Upper lobe of left lung (tissue), 6 donors: ENCODE measurements at regions not wholly inside any gene's neighbourhood (a gene's known extent, or its start where the extent isn't known, plus 50 kb on each side); places are given as distances from the start of the nearest gene placed in this dataset.
A peak's percentile ranks its signal among the peaks of the same experiment; 100 is the strongest.

Source experiments
- ATAC-seq, 2 donors: fragments of 200-7000 bp; cut with Tn5 transposase; one replicate each; pipeline ENCODE4 v1.9.1; 2022; ENCODE audit warnings: mild to moderate bottlenecking in 2 of 2, moderate library complexity in 2 of 2; ENCODE audit not compliant: low FRiP score in 2 of 2
- DNase-seq, 2 donors: peaks; one replicate each; pipeline ENCODE4 v3.0.0-alpha.2; 2019 to 2020
- H3K27ac ChIP-seq, 4 donors: fragments of 200-600 bp; sonication (generic); one replicate each; pipeline ENCODE4 v1.5.1; 2016 to 2019
- H3K27me3 ChIP-seq, 4 donors: fragments of 200-600 bp; sonication (generic); one replicate each; pipeline ENCODE4 v1.5.1; 2017 to 2019
- H3K36me3 ChIP-seq, 4 donors: fragments of 200-600 bp; sonication (generic); one replicate each; pipeline ENCODE4 v1.5.1; 2016 to 2019
- H3K4me1 ChIP-seq, 4 donors: fragments of 200-600 bp; sonication (generic); one replicate each; pipeline ENCODE4 v1.5.1; 2018 to 2019
- H3K4me3 ChIP-seq, 4 donors: fragments of 200-600 bp; sonication (generic); one replicate each; pipeline ENCODE4 v1.5.1; 2017 to 2019; ENCODE audit warnings: mild to moderate bottlenecking in 2 of 4, moderate library complexity in 1 of 4
- H3K9me3 ChIP-seq, 4 donors: fragments of 200-600 bp; sonication (generic); one replicate each; pipeline ENCODE4 v1.5.1; 2018 to 2019
- EP300 ChIP-seq, 4 donors: sonication (generic); formaldehyde crosslinking; IDR thresholded peaks; one replicate each; pipeline ENCODE4 v1.5.1; 2017; ENCODE audit warnings: antibody characterized with exemption in 4 of 4, control low read depth in 2 of 4
- POLR2A ChIP-seq, 4 donors: fragments of 450-650 bp; IDR thresholded peaks; one replicate each; pipeline ENCODE4 v1.5.1; 2016 to 2017; ENCODE audit warnings: antibody characterized with exemption in 4 of 4, mild to moderate bottlenecking in 2 of 4
- POLR2AphosphoS5 ChIP-seq, 2 donors: sonication (generic); formaldehyde crosslinking; IDR thresholded peaks; one replicate each; pipeline ENCODE4 v1.5.1; 2017; ENCODE audit warnings: antibody characterized with exemption in 2 of 2
- WGBS, 2 donors: methylation state at CpG; one replicate each; pipeline ENCODE4 v1.1.5; 2017 to 2018; 5-methylcytosine and 5-hydroxymethylcytosine counted together
- TF ChIP-seq, protein P1 (sequence below), 6 experiments: fragments of 450-650 bp in 4 of 6; fragments of 200-600 bp in 2 of 6; sonication (generic) in 2 of 6; IDR thresholded peaks; one replicate each; pipeline ENCODE4 v1.5.1; 2016 to 2019; ENCODE audit warnings: antibody characterized with exemption in 6 of 6
- donor health status: DM: no; HTN: no; CAD: no; lungs with moderate emphysema.
- donor health status: DM: no; HTN: yes; CAD: no; lungs with severe emphysema.

DNA sequence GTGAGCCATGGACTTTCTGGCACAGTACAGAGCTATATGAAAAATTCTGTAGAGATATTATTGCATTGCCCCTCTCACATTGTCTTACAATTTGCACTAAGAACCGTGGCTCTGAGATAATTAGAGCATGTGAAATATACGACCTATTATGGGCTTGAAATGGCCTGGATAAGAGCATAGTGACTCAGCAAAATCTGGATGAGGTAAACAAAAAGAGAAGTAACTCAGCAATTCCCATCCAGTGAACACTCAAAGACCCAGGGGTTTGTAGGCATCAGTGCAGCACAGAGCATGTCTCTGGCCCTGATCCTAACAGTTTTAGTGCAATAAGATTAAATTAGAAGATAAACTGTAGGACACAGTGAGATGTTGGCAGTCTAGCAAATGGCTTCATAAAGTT lies 317.2 kb upstream of the MYOCD start:
- DNase-seq (no peak), ATAC-seq (no peak)
- H3K4me3 ChIP-seq = no peak overlapping the region
- no peaks in the 10 kb centered on the region for H3K9me3 ChIP-seq
- no peaks in the 10 kb centered on the region for H3K36me3 ChIP-seq
- no peaks in the 10 kb centered on the region for H3K27me3 ChIP-seq
- H3K4me1 ChIP-seq = no peaks in the 10 kb centered on the region
- TF ChIP-seq, protein P1, sequence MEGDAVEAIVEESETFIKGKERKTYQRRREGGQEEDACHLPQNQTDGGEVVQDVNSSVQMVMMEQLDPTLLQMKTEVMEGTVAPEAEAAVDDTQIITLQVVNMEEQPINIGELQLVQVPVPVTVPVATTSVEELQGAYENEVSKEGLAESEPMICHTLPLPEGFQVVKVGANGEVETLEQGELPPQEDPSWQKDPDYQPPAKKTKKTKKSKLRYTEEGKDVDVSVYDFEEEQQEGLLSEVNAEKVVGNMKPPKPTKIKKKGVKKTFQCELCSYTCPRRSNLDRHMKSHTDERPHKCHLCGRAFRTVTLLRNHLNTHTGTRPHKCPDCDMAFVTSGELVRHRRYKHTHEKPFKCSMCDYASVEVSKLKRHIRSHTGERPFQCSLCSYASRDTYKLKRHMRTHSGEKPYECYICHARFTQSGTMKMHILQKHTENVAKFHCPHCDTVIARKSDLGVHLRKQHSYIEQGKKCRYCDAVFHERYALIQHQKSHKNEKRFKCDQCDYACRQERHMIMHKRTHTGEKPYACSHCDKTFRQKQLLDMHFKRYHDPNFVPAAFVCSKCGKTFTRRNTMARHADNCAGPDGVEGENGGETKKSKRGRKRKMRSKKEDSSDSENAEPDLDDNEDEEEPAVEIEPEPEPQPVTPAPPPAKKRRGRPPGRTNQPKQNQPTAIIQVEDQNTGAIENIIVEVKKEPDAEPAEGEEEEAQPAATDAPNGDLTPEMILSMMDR (IDR thresholded peaks at IDR 0.05) = no peak
- TF ChIP-seq POLR2AphosphoS5 (IDR thresholded peaks at IDR 0.05) = no peak
- no peak for TF ChIP-seq POLR2A (IDR thresholded peaks at IDR 0.05)
- TF ChIP-seq EP300 (IDR thresholded peaks at IDR 0.05) = no peak
- 32 to 43% methylated on average over 2 of the region's 2 CpGs for WGBS, 2 donors
- H3K27ac ChIP-seq = no peak overlapping the region

DNA sequence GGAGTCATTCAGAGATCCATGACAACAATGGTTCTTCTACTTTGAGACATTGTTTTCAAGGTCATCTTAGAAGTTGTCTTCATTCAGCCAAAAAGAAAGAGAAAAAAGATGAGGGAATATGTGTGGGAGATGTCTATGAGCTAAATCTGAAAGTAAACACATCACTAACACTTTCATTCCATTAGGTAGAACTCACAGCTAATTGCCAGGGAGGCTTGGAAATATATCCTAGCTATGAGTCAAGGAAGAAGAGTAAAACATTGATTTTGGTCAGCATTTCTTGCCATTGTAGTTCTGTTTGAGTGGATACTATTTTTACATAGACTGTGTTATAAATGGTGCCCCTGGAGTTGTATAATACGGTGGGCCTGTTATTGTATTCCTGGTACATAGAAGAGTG lies 316.4 kb upstream of the MYOCD start:
- ATAC-seq = no peak
- Histone ChIP-seq H3K9me3 (no peaks in the 10 kb centered on the region), H3K27me3 (no peaks in the 10 kb centered on the region), H3K4me3 (no peak overlapping the region), H3K27ac (no peak overlapping the region), H3K36me3 (no peaks in the 10 kb centered on the region), H3K4me1 (no peaks in the 10 kb centered on the region)
- TF ChIP-seq POLR2A (IDR thresholded peaks at IDR 0.05) (no peak), POLR2AphosphoS5 (IDR thresholded peaks at IDR 0.05) (no peak), EP300 (IDR thresholded peaks at IDR 0.05) (no peak)
- TF ChIP-seq, protein P1 (IDR thresholded peaks at IDR 0.05) = no peak
- 86 to 100% methylated on average over 1 of the region's 1 CpG for WGBS, 2 donors
- DNase-seq = no peak

DNA sequence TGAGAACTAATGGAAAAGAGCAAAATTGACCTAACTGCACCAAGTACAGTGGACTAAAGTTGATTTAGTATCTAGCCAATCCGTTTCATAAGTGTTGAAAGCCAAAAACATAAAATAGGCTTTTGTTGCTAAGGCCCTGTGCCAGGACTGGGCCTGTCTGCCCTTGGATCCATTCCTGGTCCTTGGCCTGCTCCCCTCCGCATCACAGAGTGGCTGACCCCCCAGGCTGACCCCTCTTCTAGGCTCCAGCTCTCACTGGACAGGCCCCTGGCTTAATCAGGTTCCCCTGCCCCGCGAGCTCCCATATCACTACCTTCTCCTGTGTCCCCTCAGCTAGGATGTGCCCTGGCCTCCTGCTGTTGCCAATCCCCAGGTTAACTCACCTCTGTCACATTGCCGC lies 313.6 kb upstream of the MYOCD start:
- H3K4me3 ChIP-seq = no peak overlapping the region
- no peaks in the 10 kb centered on the region for H3K36me3 ChIP-seq
- H3K27ac ChIP-seq = no peak overlapping the region
- H3K27me3 ChIP-seq = no peaks in the 10 kb centered on the region
- no peak for DNase-seq
- no peaks in the 10 kb centered on the region for H3K4me1 ChIP-seq
- TF ChIP-seq EP300 (IDR thresholded peaks at IDR 0.05) (no peak), POLR2AphosphoS5 (IDR thresholded peaks at IDR 0.05) (no peak), POLR2A (IDR thresholded peaks at IDR 0.05) (no peak)
- TF ChIP-seq, protein P1 (IDR thresholded peaks at IDR 0.05) = no peak
- ATAC-seq = no peak
- H3K9me3 ChIP-seq = no peaks in the 10 kb centered on the region
- 93 to 97% methylated on average over 5 of the region's 5 CpGs for WGBS, 2 donors

DNA sequence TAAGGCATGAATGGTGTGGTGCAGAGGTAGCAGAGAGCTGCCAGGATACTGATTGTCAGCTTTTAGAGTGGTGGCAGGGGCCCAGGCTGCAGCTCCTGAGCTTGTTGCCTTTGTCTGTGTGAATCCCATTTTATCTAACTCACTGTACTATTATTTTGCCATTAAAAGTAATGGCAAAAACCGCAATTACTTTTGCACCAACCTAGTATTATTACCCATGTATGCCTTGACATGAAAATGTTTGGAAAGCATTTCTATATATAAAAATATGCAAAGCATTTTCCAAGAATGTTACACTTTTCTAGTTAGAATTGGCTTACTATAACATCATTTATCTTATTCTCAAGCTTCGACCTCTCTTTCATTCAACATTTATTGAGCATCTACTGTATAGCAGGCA lies 308.1 kb upstream of the MYOCD start:
- Histone ChIP-seq H3K4me3 (no peak overlapping the region), H3K4me1 (no peaks in the 10 kb centered on the region), H3K27ac (no peak overlapping the region), H3K27me3 (no peaks in the 10 kb centered on the region), H3K9me3 (no peaks in the 10 kb centered on the region), H3K36me3 (no peaks in the 10 kb centered on the region)
- WGBS, 2 donors = 86 to 92% methylated on average over 2 of the region's 2 CpGs
- no peak for TF ChIP-seq POLR2A (IDR thresholded peaks at IDR 0.05)
- TF ChIP-seq POLR2AphosphoS5 (IDR thresholded peaks at IDR 0.05) = no peak
- TF ChIP-seq, protein P1 (IDR thresholded peaks at IDR 0.05) = no peak
- TF ChIP-seq EP300 (IDR thresholded peaks at IDR 0.05) = no peak
- DNase-seq = no peak
- ATAC-seq = no peak

DNA sequence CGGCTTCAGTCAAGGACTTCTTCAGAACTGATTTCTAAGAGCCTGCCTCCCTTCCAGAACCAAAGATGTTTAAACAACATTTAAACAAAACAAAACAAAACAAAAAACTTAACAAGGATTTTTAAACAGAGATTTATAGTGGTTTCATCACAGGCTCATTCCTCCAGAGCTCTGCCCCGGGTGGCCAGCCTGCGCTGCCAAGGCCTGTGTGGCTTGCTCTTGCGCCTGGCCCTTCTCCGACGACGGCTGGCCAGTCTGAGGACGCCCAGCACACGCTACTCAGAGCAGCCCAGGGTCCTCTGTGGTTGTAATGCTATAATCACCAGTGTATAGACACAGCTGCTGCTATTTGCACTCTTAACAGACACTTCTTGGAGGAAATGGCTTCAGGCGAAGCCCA lies 307.2 kb upstream of the MYOCD start:
- no peaks in the 10 kb centered on the region for H3K36me3 ChIP-seq
- H3K27ac ChIP-seq = no peak overlapping the region
- no peaks in the 10 kb centered on the region for H3K27me3 ChIP-seq
- no peaks in the 10 kb centered on the region for H3K9me3 ChIP-seq
- 45 to 58% methylated on average over 10 of the region's 10 CpGs for WGBS, 2 donors
- no peak overlapping the region for H3K4me3 ChIP-seq
- peak in 1 of 2 donors; percentile 55 for ATAC-seq
- TF ChIP-seq POLR2AphosphoS5 (IDR thresholded peaks at IDR 0.05) = no peak
- TF ChIP-seq, protein P1 (IDR thresholded peaks at IDR 0.05) = no peak
- TF ChIP-seq POLR2A (IDR thresholded peaks at IDR 0.05) = no peak
- no peak for TF ChIP-seq EP300 (IDR thresholded peaks at IDR 0.05)
- no peaks in the 10 kb centered on the region for H3K4me1 ChIP-seq
- peak in 1 of 2 donors; percentile 67 for DNase-seq
